Motor neuron (in vitro differentiated cells): ENCODE measurements at regions not wholly inside any gene's neighbourhood (a gene's known extent, or its start where the extent isn't known, plus 50 kb on each side); places are given as distances from the start of the nearest gene placed in this dataset.
"Not testable (repeated sequence)": the region's sequence is repeated elsewhere in the genome, so short reads cannot be mapped to it uniquely, and the experiment has no call there.

Experiments used
- ATAC-seq, 8 experiments: fragments of 200-7000 bp; cut with Tn5 transposase; replicated peaks in 6 of 8; 2 replicates each; pipeline ENCODE4 v1.8.0; 2021; ENCODE audit warnings: mild to moderate bottlenecking in 8 of 8, moderate library complexity in 8 of 8
- H3K27ac ChIP-seq, 2 donors: fragments of 250-450 bp; sonication (Bioruptor Pico); 2 replicates each; pipeline ENCODE4 v1.9.0; 2021; ENCODE audit warnings: antibody characterized with exemption in 2 of 2, mild to moderate bottlenecking in 2 of 2, moderate library complexity in 1 of 2
- H3K4me1 ChIP-seq, 2 donors: fragments of 250-450 bp; sonication (Bioruptor Pico); replicated peaks in 1 of 2; 2 replicates each; pipeline ENCODE4 v1.6.1; 2021; ENCODE audit warnings: antibody characterized with exemption in 2 of 2, mild to moderate bottlenecking in 2 of 2, moderate library complexity in 1 of 2
- H3K4me3 ChIP-seq, 5 donors: fragments of 250-450 bp; sonication (Bioruptor Pico); 2 replicates each; pipeline ENCODE4 v1.9.0; 2021; ENCODE audit warnings: antibody characterized with exemption in 5 of 5, mild to moderate bottlenecking in 5 of 5, moderate library complexity in 4 of 5
- WGBS, 10 experiments: fragments of 450-650 bp; shearing (Covaris generic); methylation state at CpG; one replicate each; pipeline ENCODE4 v1.0.0; 2022; 5-methylcytosine and 5-hydroxymethylcytosine counted together
- in situ Hi-C, 9 experiments: fragments of 400-800 bp; cut with MboI; loops; one replicate each; pipeline ENCODE4 v1.15.0; 2021; ENCODE audit warnings: low sequenced_read_pairs in 9 of 9, low pct_unique_long_range_greater_than_20kb in 2 of 9; ENCODE audit not compliant: unreplicated experiment in 9 of 9

GRCh38 chr5:41995193-41995592, 70.1 kb downstream of the FBXO4 start:
- in situ Hi-C loops = no loop called here
- H3K4me3 ChIP-seq = no peak overlapping the region
- 40 to 100% (median 89%) methylated on average over 1 to 2 of the region's 3 CpGs; no CpG with 5 or more reads in 4 of the 10 experiments for WGBS, 10 experiments
- no peak for ATAC-seq
- no peak overlapping the region for H3K27ac ChIP-seq
- H3K4me1 ChIP-seq = no peaks in the 10 kb centered on the region

- H3K4me1 ChIP-seq = no peaks in the 10 kb centered on the region
- no peak overlapping the region for H3K4me3 ChIP-seq
- in situ Hi-C loops = loop anchor here in 2 of 9 experiments (25.0 kb wide), 1 partner anchor 761 kb away; the partner anchor contains the start of gene CCDC152 (in 2 of the 2)
- ATAC-seq = no peak
- WGBS, 10 experiments = 46 to 100% (median 87%) methylated on average over 1 to 6 of the region's 6 CpGs
- H3K27ac ChIP-seq = no peak overlapping the region
Measured at GRCh38 chr5:42001673-42002072, 76.6 kb downstream of the FBXO4 start.

GRCh38 chr5:42003852-42004251, 78.8 kb downstream of the FBXO4 start:
- WGBS, 10 experiments = 33 to 100% (median 96%) methylated on average over 1 to 4 of the region's 4 CpGs; no CpG with 5 or more reads in 2 of the 10 experiments
- not testable (repeated sequence) for ATAC-seq, H3K4me1 ChIP-seq, H3K4me3 ChIP-seq, H3K27ac ChIP-seq
- in situ Hi-C loops = loop anchor here in 2 of 9 experiments (25.0 kb wide), 1 partner anchor 758 kb away; the partner anchor contains the start of gene CCDC152 (in 2 of the 2)

GRCh38 chr5:42005561-42006153, 80.6 kb downstream of the FBXO4 start:
- no peaks in the 10 kb centered on the region for H3K4me1 ChIP-seq
- H3K27ac ChIP-seq = no peak overlapping the region
- in situ Hi-C loops = loop anchor here in 2 of 9 experiments (25.0 kb wide), 1 partner anchor 757 kb away; the partner anchor contains the start of gene CCDC152 (in 2 of the 2)
- ATAC-seq = peak in 3 of 8 experiments; percentile 34 to 49 (median 38)
- 0 to 71% (median 39%) methylated on average over 1 of the region's 1 CpG; no CpG with 5 or more reads in 2 of the 10 experiments for WGBS, 10 experiments
- H3K4me3 ChIP-seq = no peak overlapping the region

- no peak overlapping the region for H3K27ac ChIP-seq
- H3K4me1 ChIP-seq = no peaks in the 10 kb centered on the region
- in situ Hi-C loops = loop anchor here in 2 of 9 experiments (25.0 kb wide), 1 partner anchor 749 kb away; the partner anchor contains the start of gene CCDC152 (in 2 of the 2)
- no peak overlapping the region for H3K4me3 ChIP-seq
- ATAC-seq = no peak
- WGBS, 10 experiments = 46 to 93% (median 81%) methylated on average over 1 to 5 of the region's 5 CpGs; no CpG with 5 or more reads in 3 of the 10 experiments
Measured at GRCh38 chr5:42013561-42013960, 88.5 kb downstream of the FBXO4 start.

- WGBS, 10 experiments = 13 to 100% (median 73%) methylated on average over 1 to 4 of the region's 4 CpGs; no CpG with 5 or more reads in 2 of the 10 experiments
- no peak overlapping the region for H3K27ac ChIP-seq
- ATAC-seq = no peak
- H3K4me3 ChIP-seq = no peak overlapping the region
- in situ Hi-C loops = loop anchor here in 2 of 9 experiments (25.0 kb wide), 1 partner anchor 747 kb away; the partner anchor contains the start of gene CCDC152 (in 2 of the 2)
- no peaks in the 10 kb centered on the region for H3K4me1 ChIP-seq
Measured at GRCh38 chr5:42015254-42015653, 90.2 kb downstream of the FBXO4 start.

- H3K27ac ChIP-seq = no peak overlapping the region
- H3K4me1 ChIP-seq = no peaks in the 10 kb centered on the region
- in situ Hi-C loops = loop anchor here in 2 of 9 experiments (25.0 kb wide), 1 partner anchor 747 kb away; the partner anchor contains the start of gene CCDC152 (in 2 of the 2)
- 0 to 100% (median 61%) methylated on average over 1 of the region's 1 CpG for WGBS, 10 experiments
- ATAC-seq = no peak
- H3K4me3 ChIP-seq = no peak overlapping the region
Measured at GRCh38 chr5:42015681-42016080, 90.6 kb downstream of the FBXO4 start.

- 0 to 100% (median 50%) methylated on average over 2 to 3 of the region's 3 CpGs; no CpG with 5 or more reads in 1 of the 10 experiments for WGBS, 10 experiments
- Histone ChIP-seq H3K4me1 (no peaks in the 10 kb centered on the region), H3K4me3 (no peak overlapping the region), H3K27ac (no peak overlapping the region)
- ATAC-seq = no peak
- in situ Hi-C loops = loop anchor here in 2 of 9 experiments (25.0 kb wide), 1 partner anchor 741 kb away; the partner anchor contains the start of gene CCDC152 (in 2 of the 2)
Measured at GRCh38 chr5:42020788-42021530, 95.9 kb downstream of the FBXO4 start.

GRCh38 chr5:42021923-42022322, 96.8 kb downstream of the FBXO4 start:
- no peaks in the 10 kb centered on the region for H3K4me1 ChIP-seq
- no peak overlapping the region for H3K27ac ChIP-seq
- no peak overlapping the region for H3K4me3 ChIP-seq
- in situ Hi-C loops = loop anchor here in 2 of 9 experiments (25.0 kb wide), 1 partner anchor 740 kb away; the partner anchor contains the start of gene CCDC152 (in 2 of the 2)
- WGBS, 10 experiments = 12 to 87% (median 72%) methylated on average over 2 of the region's 2 CpGs; no CpG with 5 or more reads in 5 of the 10 experiments
- ATAC-seq = no peak

- H3K27ac ChIP-seq = no peak overlapping the region
- 0 to 81% (median 50%) methylated on average over 1 to 2 of the region's 2 CpGs; no CpG with 5 or more reads in 1 of the 10 experiments for WGBS, 10 experiments
- H3K4me3 ChIP-seq = no peak overlapping the region
- no peaks in the 10 kb centered on the region for H3K4me1 ChIP-seq
- ATAC-seq = peak in 2 of 8 experiments; percentile 64 to 73
- in situ Hi-C loops = loop anchor here in 2 of 9 experiments (25.0 kb wide), 1 partner anchor 740 kb away; the partner anchor contains the start of gene CCDC152 (in 2 of the 2)
Measured at GRCh38 chr5:42022383-42022972, 97.4 kb downstream of the FBXO4 start.

GRCh38 chr5:42026446-42026845, 101.4 kb downstream of the FBXO4 start:
- no peak overlapping the region for H3K27ac ChIP-seq
- in situ Hi-C loops = no loop called here
- no peak for ATAC-seq
- WGBS, 10 experiments = 0 to 100% (median 80%) methylated on average over 1 to 2 of the region's 2 CpGs; no CpG with 5 or more reads in 1 of the 10 experiments
- no peaks in the 10 kb centered on the region for H3K4me1 ChIP-seq
- no peak overlapping the region for H3K4me3 ChIP-seq

- H3K4me3 ChIP-seq = no peak overlapping the region
- no peaks in the 10 kb centered on the region for H3K4me1 ChIP-seq
- peak in 2 of 8 experiments; percentile 67 to 69 for ATAC-seq
- H3K27ac ChIP-seq = no peak overlapping the region
- 0 to 80% (median 71%) methylated on average over 1 of the region's 1 CpG; no CpG with 5 or more reads in 7 of the 10 experiments for WGBS, 10 experiments
- in situ Hi-C loops = no loop called here
Measured at GRCh38 chr5:42032137-42032536, 107.1 kb downstream of the FBXO4 start.
